WERI-Rb-1 (cell line): ENCODE measurements at regions not wholly inside any gene's neighbourhood (a gene's known extent, or its start where the extent isn't known, plus 50 kb on each side); places are given as distances from the start of the nearest gene placed in this dataset.

Experiments
- DNase-seq: peaks from one replicate; pipeline ENCODE4 v3.0.0-alpha.2; 2020
- H3K27ac ChIP-seq: fragments of 250-450 bp; sonication (Bioruptor Pico); 2 replicates; pipeline ENCODE4 v1.5.1; 2020; ENCODE audit warnings: mild to moderate bottlenecking, moderate library complexity
- H3K27me3 ChIP-seq: fragments of 250-450 bp; sonication (Bioruptor Pico); 2 replicates; pipeline ENCODE4 v1.5.1; 2021; ENCODE audit warnings: mild to moderate bottlenecking, low read depth, moderate library complexity; ENCODE audit not compliant: insufficient read depth, severe bottlenecking
- H3K36me3 ChIP-seq: fragments of 250-450 bp; sonication (Bioruptor Pico); 2 replicates; pipeline ENCODE4 v1.5.1; 2020; ENCODE audit warnings: mild to moderate bottlenecking, moderate library complexity
- H3K4me3 ChIP-seq: 2 replicates; pipeline ENCODE4 v1.5.1; 2011; ENCODE audit warnings: low read depth, mild to moderate bottlenecking, control low read depth, low read length
- H3K9me3 ChIP-seq: fragments of 250-450 bp; sonication (Bioruptor Pico); 2 replicates; pipeline ENCODE4 v1.5.1; 2021; ENCODE audit warnings: mild to moderate bottlenecking, moderate library complexity; ENCODE audit not compliant: severe bottlenecking
- TF ChIP-seq, protein P1 (sequence below): IDR thresholded peaks from 2 replicates; pipeline ENCODE4 v1.5.1; 2011; ENCODE audit warnings: low read depth, mild to moderate bottlenecking, control low read depth, inconsistent platforms, low read length

DNA sequence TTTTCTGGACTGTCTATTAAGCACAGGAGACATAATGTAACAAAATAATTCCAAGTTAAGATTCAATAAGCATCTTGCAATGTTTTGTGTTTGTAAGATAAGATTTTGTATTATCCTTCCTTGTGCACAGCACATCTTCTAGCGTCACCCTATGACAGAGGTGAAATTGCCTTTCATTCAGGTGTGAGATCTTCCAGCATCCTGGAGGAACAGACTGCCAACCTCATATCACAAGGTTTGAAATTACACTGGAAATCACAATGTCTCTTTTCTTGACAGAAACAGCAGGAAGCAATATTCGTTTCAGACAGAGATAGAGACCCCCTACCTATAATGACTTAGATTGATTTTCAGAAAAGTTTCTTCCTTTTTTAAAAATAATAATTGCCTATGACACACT is 668.6 kb downstream of the GABRG1 start:
- no peak for DNase-seq
- peaks cover under 1% of the 10 kb centered on the region for H3K9me3 ChIP-seq
- H3K27me3 ChIP-seq: no peaks in the 10 kb centered on the region
- H3K27ac ChIP-seq: no peak overlapping the region
- no peak overlapping the region for H3K4me3 ChIP-seq
- TF ChIP-seq, protein P1, sequence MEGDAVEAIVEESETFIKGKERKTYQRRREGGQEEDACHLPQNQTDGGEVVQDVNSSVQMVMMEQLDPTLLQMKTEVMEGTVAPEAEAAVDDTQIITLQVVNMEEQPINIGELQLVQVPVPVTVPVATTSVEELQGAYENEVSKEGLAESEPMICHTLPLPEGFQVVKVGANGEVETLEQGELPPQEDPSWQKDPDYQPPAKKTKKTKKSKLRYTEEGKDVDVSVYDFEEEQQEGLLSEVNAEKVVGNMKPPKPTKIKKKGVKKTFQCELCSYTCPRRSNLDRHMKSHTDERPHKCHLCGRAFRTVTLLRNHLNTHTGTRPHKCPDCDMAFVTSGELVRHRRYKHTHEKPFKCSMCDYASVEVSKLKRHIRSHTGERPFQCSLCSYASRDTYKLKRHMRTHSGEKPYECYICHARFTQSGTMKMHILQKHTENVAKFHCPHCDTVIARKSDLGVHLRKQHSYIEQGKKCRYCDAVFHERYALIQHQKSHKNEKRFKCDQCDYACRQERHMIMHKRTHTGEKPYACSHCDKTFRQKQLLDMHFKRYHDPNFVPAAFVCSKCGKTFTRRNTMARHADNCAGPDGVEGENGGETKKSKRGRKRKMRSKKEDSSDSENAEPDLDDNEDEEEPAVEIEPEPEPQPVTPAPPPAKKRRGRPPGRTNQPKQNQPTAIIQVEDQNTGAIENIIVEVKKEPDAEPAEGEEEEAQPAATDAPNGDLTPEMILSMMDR: no peak
- no peaks in the 10 kb centered on the region for H3K36me3 ChIP-seq

DNA sequence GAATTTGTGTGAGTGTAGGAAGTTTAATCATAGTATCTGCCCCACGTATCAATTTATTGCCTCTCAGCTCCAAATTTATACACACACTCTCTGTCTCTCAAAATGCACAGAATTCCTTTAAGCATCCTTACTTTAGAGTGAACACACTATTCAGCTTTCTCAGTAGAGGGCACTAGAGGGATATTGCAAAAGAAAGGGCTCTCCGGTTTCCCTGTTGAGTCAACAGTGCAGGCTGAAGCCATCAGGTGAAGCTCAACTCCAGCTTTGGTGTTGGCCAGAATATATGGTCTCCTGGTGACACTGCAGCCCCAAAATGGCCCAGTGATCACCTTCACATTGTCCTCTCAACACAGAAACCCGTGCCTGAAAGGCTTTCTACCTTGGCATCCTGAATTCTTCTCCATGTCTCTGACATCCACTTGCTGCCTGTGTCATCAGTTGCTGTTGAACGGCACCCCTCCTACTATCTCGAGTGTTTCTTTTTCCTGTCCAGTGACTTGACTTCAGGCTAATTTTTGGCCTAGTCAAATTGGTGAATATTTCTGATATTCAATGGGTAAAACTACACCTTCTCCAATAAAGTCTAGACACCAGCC is 670.5 kb downstream of the GABRG1 start:
- Histone ChIP-seq H3K4me3 (no peak overlapping the region), H3K36me3 (no peaks in the 10 kb centered on the region), H3K9me3 (no peaks in the 10 kb centered on the region), H3K27me3 (no peaks in the 10 kb centered on the region), H3K27ac (no peak overlapping the region)
- TF ChIP-seq, protein P1: peak; percentile 66
- DNase-seq: peak; percentile 36

- no peak overlapping the region for H3K4me3 ChIP-seq
- H3K9me3 ChIP-seq: no peaks in the 10 kb centered on the region
- peak; percentile 48 for DNase-seq
- TF ChIP-seq, protein P1: peak; percentile 53
- H3K36me3 ChIP-seq: no peaks in the 10 kb centered on the region
- H3K27ac ChIP-seq: no peak overlapping the region
- H3K27me3 ChIP-seq: no peaks in the 10 kb centered on the region
Observed at GRCh38 chr4:45442466-45442865, 681.4 kb downstream of the GABRG1 start.

DNA sequence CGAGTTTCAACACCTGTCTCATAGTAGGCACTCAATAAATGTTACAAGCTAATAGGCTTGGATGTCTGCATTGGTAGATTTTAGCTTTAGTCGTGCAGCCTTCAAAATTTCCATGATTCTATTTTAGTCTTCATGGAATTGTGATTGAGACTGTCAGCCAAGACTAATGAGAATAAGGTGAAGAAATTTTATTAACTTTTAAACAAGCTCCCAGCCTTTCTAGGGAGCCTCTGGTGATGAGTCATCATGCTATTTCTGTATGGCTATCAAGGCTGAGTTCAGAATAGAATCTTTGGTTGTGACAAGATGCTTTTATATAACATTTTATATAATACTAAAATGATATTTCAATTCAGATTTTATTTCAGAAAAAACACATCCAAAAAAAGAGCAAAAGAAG is 685.8 kb downstream of the GABRG1 start:
- TF ChIP-seq, protein P1: no peak
- H3K9me3 ChIP-seq: no peaks in the 10 kb centered on the region
- H3K36me3 ChIP-seq: no peaks in the 10 kb centered on the region
- no peak for DNase-seq
- no peaks in the 10 kb centered on the region for H3K27me3 ChIP-seq
- no peak overlapping the region for H3K27ac ChIP-seq
- H3K4me3 ChIP-seq: no peak overlapping the region

DNA sequence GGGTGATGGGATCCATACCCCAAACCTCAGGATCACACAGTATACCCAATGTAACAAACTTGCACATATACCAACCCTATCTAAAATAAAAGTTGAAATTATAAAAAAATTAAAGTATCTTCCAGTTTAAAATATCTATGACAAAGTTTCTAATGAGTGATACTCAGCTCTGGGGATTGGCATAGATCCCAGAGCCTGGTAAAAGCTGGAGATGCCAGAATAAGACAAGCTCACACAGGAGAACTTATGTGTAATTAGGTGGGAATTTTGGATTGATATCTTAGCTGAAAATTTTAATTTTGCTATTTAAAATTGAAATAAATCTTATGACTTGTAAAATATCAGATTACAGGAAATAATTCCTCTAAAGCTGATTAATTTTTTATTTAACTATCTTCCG is 686.5 kb downstream of the GABRG1 start:
- H3K4me3 ChIP-seq: no peak overlapping the region
- no peak for DNase-seq
- TF ChIP-seq, protein P1: no peak
- no peaks in the 10 kb centered on the region for H3K27me3 ChIP-seq
- H3K27ac ChIP-seq: no peak overlapping the region
- H3K36me3 ChIP-seq: no peaks in the 10 kb centered on the region
- H3K9me3 ChIP-seq: no peaks in the 10 kb centered on the region

- DNase-seq: no peak
- H3K36me3 ChIP-seq: no peaks in the 10 kb centered on the region
- no peaks in the 10 kb centered on the region for H3K27me3 ChIP-seq
- TF ChIP-seq, protein P1: no peak
- no peak overlapping the region for H3K27ac ChIP-seq
- H3K4me3 ChIP-seq: no peak overlapping the region
- H3K9me3 ChIP-seq: no peaks in the 10 kb centered on the region
Observed at GRCh38 chr4:45425135-45425534, 698.7 kb downstream of the GABRG1 start.
